ENCODE measurements at regions not wholly inside any gene's neighbourhood (a gene's known extent, or its start where the extent isn't known, plus 50 kb on each side); places are given as distances from the start of the nearest gene placed in this dataset.

GRCh38 chr3:43884581-43884980, 193.8 kb downstream of the ABHD5 start:
- no peak for TF ChIP-seq CTCF (IDR thresholded peaks at IDR 0.05)
- no peak for TF ChIP-seq POLR2A (IDR thresholded peaks at IDR 0.05)
